ENCODE measurements at regions not wholly inside any gene's neighbourhood (a gene's known extent, or its start where the extent isn't known, plus 50 kb on each side); places are given as distances from the start of the nearest gene placed in this dataset.

GRCh38 chr11:109822436-109823102 lies 270.6 kb upstream of the ZC3H12C start:
- H3K36me3 ChIP-seq (ENCODE audit: insufficient read depth, low read length), result no peaks in the 10 kb centered on the region
- Mint-ChIP-seq H3K4me1 (ENCODE audit: low read depth) (peaks cover 15% of the 10 kb centered on the region), H3K27ac (no peak overlapping the region), H3K4me3 (no peak overlapping the region), H3K36me3 (ENCODE audit: low read depth) (no peaks in the 10 kb centered on the region), H3K27me3 (no peaks in the 10 kb centered on the region), H3K9me3 (no peaks in the 10 kb centered on the region)
- ChIA-PET CTCF (interaction anchor here (1.2 kb wide), 1 partner anchor 13 kb away, joined by 4 read pairs; no protein-coding TSS in a partner anchor), POLR2A (no interaction called here)
- no peak for TF ChIP-seq CTCF (IDR thresholded peaks at IDR 0.05)
- no peaks in the 10 kb centered on the region for H3K9me3 ChIP-seq (ENCODE audit: control insufficient read depth in 1 of 2, insufficient read depth in 1 of 2, low read length in 2 of 2)
- intact Hi-C loops (cut with DNase I, micrococcal nuclease), result no loop called here
- no peak for ATAC-seq (ENCODE audit: poor library complexity)
- no peaks in the 10 kb centered on the region for H3K4me1 ChIP-seq (ENCODE audit: insufficient read depth, low read length)
- no peak for DNase-seq
- no peaks in the 10 kb centered on the region for H3K27me3 ChIP-seq (ENCODE audit: control insufficient read depth in 1 of 2, insufficient read depth in 2 of 2, low read length in 2 of 2)
- no peak overlapping the region for H3K27ac ChIP-seq (ENCODE audit: low read depth in 1 of 2, low read length in 2 of 2)
- no peak overlapping the region for H3K4me3 ChIP-seq (ENCODE audit: low read length)

GRCh38 chr11:109828387-109828786 lies 264.8 kb upstream of the ZC3H12C start:
- no peaks in the 10 kb centered on the region for H3K27me3 Mint-ChIP-seq
- Histone ChIP-seq H3K9me3 (ENCODE audit: control insufficient read depth in 1 of 2, insufficient read depth in 1 of 2, low read length in 2 of 2) (no peaks in the 10 kb centered on the region), H3K4me3 (ENCODE audit: low read length) (no peak overlapping the region), H3K4me1 (ENCODE audit: insufficient read depth, low read length) (no peaks in the 10 kb centered on the region), H3K27me3 (ENCODE audit: control insufficient read depth in 1 of 2, insufficient read depth in 2 of 2, low read length in 2 of 2) (no peaks in the 10 kb centered on the region), H3K36me3 (ENCODE audit: insufficient read depth, low read length) (no peaks in the 10 kb centered on the region), H3K27ac (ENCODE audit: low read depth in 1 of 2, low read length in 2 of 2) (no peak overlapping the region)
- H3K36me3 Mint-ChIP-seq (ENCODE audit: low read depth), result no peaks in the 10 kb centered on the region
- H3K4me1 Mint-ChIP-seq (ENCODE audit: low read depth), result no peaks in the 10 kb centered on the region
- no peak overlapping the region for H3K27ac Mint-ChIP-seq
- TF ChIP-seq CTCF (IDR thresholded peaks at IDR 0.05), result no peak
- ChIA-PET POLR2A (no interaction called here), CTCF (no interaction called here)
- ATAC-seq (ENCODE audit: poor library complexity), result no peak
- intact Hi-C loops (cut with DNase I, micrococcal nuclease), result no loop called here
- DNase-seq, result no peak
- H3K4me3 Mint-ChIP-seq, result no peak overlapping the region
- H3K9me3 Mint-ChIP-seq, result no peaks in the 10 kb centered on the region

- H3K4me3 Mint-ChIP-seq, result no peak overlapping the region
- peaks cover 4% of the 10 kb centered on the region for H3K27me3 Mint-ChIP-seq
- H3K36me3 ChIP-seq (ENCODE audit: insufficient read depth, low read length), result no peaks in the 10 kb centered on the region
- ChIA-PET CTCF (no interaction called here), POLR2A (no interaction called here)
- H3K36me3 Mint-ChIP-seq (ENCODE audit: low read depth), result no peaks in the 10 kb centered on the region
- DNase-seq, result no peak
- no peak overlapping the region for H3K27ac Mint-ChIP-seq
- H3K27me3 ChIP-seq (ENCODE audit: control insufficient read depth in 1 of 2, insufficient read depth in 2 of 2, low read length in 2 of 2), result no peaks in the 10 kb centered on the region
- H3K9me3 ChIP-seq (ENCODE audit: control insufficient read depth in 1 of 2, insufficient read depth in 1 of 2, low read length in 2 of 2), result no peaks in the 10 kb centered on the region
- intact Hi-C loops (cut with DNase I, micrococcal nuclease), result no loop called here
- TF ChIP-seq CTCF (IDR thresholded peaks at IDR 0.05), result no peak
- ATAC-seq (ENCODE audit: poor library complexity), result no peak
- no peaks in the 10 kb centered on the region for H3K4me1 Mint-ChIP-seq (ENCODE audit: low read depth)
- no peak overlapping the region for H3K27ac ChIP-seq (ENCODE audit: low read depth in 1 of 2, low read length in 2 of 2)
- no peaks in the 10 kb centered on the region for H3K4me1 ChIP-seq (ENCODE audit: insufficient read depth, low read length)
- no peaks in the 10 kb centered on the region for H3K9me3 Mint-ChIP-seq
- H3K4me3 ChIP-seq (ENCODE audit: low read length), result no peak overlapping the region
Observed at GRCh38 chr11:109838026-109838425, 255.2 kb upstream of the ZC3H12C start.
